IPS-NIHi7 (cell line): ENCODE measurements at regions not wholly inside any gene's neighbourhood (a gene's known extent, or its start where the extent isn't known, plus 50 kb on each side); places are given as distances from the start of the nearest gene placed in this dataset.

ENCODE experiments used
- DNase-seq: peaks from one replicate; pipeline ENCODE4 v3.0.0; 2012; ENCODE audit warnings: mixed read lengths; ENCODE audit errors: extremely low spot score

DNA sequence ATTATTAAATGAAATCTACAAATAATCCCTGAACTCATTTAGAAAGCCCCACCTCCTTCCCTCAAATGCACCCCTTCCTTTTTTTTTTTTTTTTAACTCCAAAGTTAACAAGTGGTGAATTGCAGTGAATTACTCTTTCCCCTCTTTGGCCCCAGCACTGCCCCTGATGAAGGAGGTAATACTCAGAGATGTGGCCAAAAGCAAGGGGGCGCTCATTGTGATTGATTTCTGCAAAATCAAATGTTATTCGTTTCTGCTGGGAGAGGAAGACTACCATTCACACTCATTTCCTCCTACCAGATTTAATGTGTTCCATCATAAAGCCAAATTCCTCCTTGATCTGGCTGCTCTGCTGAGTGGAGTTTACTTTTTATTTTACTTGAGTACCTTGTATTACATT lies 259.4 kb downstream of the GPD2 start:
- peak; percentile 16 for DNase-seq

DNA sequence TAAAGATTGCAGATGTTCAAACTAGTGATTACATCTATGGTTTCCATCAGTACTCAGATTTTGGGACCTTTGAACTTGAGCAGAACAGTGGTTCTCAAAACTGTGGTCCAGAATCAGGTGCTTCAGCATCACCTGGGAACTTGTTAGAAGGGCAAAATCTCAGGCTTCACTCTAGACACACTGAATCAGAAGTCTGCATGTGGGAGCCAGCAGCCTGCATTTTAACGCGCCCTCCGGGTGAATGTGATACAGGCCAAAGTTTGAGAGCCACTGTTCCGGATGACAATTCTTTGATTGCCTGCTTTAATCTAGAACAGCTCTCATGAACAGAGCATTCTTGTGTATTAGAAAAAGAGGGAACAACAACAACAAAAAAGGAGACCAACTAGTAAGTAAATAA lies 261.7 kb downstream of the GPD2 start:
- DNase-seq, result no peak

DNA sequence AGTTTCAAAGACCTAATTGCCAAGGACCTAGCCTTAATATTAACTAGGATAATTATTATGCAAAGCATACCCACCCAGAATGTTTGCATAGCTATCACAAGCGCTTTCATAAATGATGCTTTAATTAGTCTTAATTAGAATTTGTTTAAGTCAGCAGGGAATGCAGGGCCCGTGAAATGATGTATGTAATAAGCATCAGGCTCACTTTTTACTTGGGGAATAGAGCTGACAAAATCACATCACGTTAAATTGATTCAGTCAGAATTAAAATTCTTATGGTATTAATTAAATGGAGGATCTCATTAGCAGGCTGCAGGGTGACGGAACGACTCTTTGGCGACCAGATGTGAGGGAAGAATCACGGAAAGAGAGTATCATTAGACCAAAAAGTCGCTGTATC lies 264.5 kb downstream of the GPD2 start:
- no peak for DNase-seq

DNA sequence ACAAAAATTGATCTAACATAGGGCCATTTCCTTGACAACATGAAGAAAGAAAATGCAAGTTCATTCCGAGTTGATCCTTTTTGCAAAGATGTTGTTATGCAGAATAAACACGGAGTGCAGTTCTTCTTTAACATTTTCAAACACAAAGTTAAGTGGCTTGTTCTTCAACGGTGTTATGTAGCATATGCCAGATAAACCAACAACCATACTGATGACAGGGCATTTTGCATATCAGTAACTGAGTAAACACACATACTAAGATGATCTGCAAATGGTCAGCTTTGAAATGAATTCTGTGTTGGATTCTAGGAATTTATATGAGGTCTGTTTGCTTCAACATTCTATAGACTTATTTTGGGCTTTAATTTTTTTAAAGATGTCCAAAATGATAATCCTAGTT lies 266.4 kb downstream of the GPD2 start:
- no peak for DNase-seq

DNA sequence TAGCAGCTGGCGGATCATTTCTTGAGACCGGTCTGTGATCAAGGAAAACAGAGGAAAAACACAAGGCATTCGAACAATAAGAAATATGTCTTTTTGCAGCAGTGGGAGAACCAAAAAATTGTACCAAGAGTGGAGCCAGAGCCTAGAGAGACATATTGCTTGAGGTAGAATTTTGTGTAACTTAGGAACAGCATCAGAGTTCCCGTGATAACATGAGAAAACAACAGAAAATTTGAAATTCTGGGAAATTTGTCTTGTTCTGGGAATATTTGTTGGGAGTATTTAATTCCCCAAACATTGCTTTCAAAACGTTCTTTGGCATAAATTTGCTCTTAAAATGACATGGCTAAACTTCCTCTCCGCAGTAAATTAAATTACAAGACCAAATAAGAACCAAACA lies 267.5 kb downstream of the GPD2 start:
- DNase-seq, result no peak

DNA sequence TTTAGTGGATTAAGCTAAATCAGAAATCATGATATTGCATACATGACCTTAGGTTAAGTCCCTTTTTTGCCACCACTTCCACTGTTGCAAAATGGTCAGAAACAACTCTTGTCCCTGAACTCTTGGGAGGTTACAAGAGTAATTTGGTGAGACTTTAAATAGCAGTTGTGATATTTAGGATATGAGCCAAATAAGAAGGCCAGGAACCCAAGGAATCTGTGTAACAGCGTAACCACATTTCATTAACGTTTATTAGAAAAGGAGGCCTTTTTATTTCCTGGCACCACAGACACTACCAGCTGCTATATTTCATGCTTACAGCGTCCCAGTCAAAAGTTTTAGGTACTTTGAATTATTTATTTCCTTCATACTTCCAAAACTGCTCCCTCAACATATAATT lies 268.0 kb downstream of the GPD2 start:
- no peak for DNase-seq

DNA sequence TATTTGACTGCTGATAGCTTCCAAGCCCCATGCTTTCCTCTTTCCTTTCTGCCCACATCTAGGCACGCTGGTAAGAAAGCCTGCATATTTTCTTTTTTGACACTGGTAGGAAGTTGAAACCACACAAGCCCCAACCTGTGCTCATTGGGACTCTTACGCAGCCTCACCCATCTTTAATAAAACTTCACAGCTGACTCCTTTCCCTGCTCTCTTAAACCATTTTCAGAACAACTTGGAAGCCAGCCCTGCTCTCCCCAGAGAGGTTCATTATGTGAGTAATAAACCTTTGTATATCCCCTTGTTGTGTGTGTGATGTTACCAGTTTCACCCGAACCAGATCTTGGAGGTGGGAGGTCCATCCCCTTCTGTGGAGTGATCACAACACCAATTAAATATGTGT lies 268.4 kb downstream of the GPD2 start:
- no peak for DNase-seq

DNA sequence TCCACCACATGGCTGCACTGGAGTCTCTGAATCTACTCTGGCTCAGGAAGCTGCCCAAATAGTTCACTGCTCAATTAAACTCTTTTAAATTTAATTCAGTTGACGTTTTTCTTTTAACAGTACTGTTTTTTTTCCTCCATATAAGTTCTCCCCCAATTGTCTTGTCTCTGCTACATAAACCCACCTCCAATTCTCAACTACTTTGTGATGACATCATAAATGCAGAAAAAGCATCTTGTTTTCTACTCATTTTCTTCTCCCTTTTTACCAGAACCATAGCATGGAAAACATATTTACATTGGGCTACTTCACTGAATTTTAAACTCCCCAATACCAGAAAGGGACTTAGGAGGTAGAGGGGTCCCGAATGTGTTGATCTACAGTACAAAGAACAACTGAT lies 270.4 kb downstream of the GPD2 start:
- no peak for DNase-seq

DNA sequence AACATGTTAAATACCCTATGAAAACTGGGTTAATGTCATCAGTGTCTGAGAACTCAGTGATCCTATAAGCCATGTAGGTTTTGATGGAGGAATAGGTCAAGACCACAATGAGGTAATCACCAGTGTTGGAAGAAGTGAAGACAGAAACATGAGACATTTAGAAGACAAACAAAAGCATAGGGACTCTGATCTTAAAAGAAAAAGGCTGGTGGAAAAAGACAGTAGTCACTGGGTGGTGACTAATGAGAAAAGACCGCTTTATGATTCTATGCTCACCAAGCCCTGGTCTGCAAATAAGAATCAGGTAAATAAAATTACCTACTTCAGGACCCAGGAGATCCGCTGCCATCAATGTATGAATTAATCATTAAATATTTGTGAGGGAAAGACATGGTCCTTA lies 271.9 kb downstream of the GPD2 start:
- DNase-seq, result no peak

DNA sequence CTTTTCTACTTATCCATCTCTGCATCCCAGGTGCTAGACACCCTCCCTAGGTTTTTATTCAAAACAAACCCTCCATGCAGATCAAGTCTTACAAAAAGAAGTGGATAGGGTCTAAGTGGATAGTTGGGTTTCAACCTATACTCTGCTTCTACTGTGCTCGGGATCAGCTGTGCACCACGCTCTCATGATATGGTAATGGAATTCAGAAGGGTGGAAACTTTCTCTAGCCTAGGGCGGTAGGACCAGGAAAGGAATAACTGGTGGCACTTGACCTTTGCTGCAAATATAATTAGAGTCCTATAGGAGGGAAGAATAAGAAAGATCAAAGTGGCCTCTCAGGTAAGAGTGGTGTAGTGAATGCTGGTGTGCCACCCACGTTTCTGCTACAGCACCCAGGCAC lies 272.9 kb downstream of the GPD2 start:
- DNase-seq, result no peak

DNA sequence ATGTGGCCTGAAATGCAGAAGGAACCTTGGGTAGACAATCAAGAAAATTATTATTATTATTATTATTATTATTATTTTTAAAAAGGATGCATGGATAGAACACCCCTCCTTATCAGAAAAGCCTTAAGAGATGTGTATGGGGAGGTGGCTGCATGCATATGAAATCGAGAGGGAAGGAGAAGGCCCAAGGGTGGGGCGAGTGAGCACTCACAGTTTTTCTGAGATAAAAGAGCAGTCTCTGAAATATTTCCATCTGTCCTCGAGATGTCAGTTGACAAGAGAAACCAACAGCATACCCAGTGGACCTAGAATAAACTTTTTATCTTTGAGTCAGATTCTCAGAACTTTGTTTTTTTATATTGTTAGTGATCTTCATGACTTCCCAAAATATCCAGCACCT lies 282.9 kb downstream of the GPD2 start:
- DNase-seq, result no peak

DNA sequence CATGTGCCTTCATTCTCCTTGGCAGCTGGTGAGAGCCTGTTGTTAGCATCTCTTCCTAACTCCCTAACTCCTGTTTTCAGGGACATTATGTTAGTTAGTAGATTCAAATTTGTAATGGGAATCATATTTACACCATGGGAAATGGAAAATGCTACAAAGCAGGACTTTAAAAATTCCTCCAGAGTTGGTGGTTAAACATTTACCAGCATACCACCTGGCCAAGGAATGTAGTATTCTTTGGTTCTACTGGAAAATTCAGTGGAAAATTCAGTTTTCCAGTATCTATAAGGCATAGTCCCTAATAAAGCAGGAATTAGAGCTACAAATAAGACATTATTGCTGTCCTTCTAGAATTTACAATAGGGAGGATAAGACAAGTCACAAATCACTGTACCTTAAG lies 291.7 kb downstream of the GPD2 start:
- DNase-seq, result no peak

DNA sequence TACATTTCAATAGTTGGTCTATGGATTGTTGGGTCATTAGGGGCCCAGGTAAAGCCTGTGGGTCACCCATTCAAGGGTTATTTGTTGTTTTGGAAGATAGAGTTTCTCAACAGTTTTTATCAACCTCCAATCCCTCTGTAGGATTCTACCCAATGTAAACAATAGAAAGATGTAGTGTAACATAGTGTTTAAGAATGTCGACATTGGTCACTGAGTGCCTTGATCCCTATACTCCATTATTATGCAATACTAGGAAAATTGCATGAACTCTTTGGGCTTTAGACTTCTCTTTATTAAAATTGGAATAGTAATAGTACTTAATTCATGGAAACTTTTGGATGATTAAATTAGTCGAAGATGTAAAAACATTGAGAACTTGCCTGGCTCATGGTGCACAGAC lies 292.1 kb downstream of the GPD2 start:
- no peak for DNase-seq

DNA sequence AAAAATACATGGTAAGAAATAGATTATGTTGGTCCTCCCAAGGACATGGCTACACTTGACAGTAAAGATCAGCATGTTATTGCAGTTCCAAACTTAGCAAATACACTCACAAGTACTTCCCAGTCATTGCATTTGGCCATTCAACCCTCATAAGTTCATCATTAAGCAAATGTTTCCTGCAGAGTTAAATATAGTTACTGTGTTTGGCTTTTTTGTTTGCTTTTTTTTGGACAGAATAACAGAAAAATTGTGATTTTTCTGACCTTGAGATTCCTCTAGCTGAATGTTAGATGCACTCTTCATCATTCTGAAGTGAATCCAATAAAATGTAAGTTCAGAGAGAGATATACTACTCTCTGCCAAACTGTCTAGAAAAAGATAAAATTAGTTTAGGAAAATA lies 295.3 kb downstream of the GPD2 start:
- DNase-seq, result no peak

DNA sequence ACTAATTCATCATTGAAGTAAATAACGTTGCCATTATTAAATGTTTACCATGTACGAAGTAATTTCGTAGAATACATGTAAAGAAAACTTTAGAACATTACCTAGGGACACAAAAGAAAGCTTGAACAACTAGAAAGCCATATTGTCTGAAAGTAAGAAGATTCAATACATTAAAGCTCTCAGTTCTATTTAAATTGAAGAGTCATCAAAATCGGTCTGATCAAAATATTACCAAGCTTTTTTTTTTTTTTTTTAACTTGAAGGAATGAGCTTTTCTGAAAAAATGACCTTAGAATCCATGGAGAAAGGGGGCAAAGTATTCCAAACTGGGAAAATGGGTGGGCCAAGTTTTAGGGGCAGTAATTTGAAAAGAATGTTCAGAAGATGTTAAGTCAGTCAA lies 300.8 kb downstream of the GPD2 start:
- DNase-seq, result no peak

DNA sequence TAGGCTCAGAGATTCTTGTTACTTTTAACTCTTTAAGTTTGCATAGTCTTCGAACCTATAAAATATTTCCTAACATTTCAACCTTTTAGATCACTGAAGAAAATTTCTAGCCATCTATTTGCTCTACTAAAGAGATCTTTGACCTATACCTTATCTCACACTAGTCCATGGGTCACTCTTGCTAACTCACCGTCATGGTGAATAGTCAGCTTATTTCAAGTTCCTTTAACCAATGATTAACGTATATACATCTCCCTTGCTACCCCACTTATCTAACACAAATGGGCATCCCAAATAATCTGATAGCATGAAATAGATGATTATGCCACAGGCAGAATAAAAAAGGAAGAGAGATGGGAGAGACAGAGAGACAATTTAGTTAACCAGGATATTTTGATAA lies 303.1 kb downstream of the GPD2 start:
- DNase-seq, result no peak

DNA sequence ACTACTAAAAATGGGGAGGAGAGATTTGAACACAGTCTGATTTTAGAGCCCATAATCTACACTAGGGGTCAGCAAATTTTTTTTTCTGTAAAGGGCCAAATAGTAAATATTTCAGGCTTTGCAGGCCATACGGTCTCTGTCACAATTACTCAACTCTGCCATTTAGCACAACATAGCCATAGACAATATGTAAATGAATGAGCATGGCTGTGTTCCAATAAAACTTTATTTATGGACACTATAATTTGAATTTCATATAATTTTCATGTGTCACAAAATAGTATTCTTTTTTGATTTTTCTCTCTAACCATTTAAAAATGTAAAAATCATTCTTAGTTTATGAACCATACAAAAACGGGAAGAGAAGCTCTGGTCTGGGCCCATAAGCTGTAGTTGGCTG lies 309.4 kb downstream of the GPD2 start:
- DNase-seq, result no peak

DNA sequence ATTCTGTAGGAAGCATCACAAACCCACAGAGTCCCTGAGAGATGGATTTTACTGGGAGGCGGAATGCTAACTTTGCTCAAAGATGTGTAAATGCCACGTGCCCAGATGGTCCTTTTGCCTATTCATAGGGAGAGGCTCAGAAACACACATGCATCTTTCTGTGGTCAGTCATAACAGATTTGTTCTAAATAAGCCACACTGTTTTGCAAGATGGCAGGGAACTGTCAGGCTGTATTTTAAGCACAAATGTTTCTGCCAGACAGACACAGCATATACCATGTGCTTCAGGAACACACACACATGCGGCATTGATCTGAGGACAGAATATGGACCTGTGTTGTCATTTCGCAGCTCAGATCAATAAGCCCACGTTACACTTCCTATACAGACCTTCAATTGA lies 312.0 kb downstream of the GPD2 start:
- DNase-seq, result no peak

DNA sequence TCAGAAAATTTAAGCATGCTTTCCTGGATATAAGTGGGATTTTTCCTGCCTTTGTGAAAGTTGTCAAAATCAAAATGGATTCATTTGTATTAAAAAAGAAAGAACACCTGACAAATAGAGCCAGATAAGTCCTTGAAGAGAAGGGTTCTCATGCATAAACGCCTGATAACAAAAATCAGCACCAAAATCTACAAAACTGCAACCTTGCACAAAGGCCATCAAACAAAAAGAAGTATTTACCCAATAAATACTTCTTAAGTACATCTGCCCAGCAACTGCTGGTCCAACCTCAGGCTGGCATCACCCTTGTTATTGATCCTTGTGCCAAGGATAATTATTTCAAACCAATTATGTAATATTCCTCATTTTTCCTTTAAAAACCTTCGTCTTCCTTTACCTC lies 315.9 kb downstream of the GPD2 start:
- DNase-seq, result no peak

DNA sequence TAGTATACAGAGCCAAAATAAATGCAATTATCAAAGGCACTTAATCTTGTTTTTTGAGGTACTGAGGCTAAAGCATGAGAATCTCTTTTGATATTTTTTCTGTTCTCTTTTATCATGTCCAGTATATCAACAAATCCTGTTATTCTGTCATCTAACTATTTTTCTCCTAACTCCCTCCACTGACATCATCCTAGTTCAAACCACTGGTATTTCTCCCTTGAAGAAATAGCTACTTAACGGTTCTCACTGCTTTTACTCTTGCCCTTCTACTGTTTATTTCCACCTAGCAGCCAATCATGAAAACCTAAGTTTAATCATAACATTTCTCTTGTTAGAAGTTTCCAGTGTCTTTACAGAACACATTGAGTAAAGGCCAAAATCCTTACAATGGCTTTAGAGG lies 317.6 kb downstream of the GPD2 start:
- DNase-seq, result no peak

DNA sequence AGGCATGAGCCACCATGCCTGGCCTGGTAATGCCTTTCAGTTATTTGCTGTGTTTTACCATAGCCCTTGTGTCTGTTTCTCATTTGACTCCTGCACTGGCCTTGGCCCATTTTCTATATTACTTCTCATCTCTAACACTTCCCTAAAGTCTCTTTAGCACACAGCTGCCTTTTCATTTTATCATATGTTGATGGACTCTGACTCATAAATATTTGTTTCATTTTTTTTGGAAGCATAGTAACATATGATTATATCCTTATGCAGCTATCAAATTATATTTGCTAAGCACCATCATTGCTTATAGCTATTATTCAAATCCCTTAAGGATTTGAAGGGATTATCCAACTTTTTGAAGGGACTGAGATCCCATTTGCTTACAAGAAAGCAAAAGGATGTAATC lies 320.3 kb downstream of the GPD2 start:
- no peak for DNase-seq

DNA sequence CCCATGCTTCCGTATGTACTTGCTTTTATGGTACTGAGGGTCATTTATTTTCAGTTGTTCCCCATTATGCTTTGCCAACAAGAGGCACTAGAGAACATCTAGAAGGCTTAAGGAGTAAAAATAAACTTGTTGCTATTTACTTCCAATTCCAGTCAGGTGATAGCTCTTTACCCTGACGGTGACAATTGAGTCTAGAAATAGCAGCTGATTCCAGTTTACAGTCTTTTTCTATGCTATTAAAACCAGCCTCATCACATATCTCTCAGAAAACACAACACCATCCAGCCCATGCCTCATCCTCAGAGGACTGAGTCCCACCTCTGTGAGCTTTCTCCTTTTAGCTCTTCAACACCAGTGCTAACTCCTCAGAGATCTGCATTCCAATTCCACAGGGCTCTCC lies 327.0 kb downstream of the GPD2 start:
- no peak for DNase-seq

DNA sequence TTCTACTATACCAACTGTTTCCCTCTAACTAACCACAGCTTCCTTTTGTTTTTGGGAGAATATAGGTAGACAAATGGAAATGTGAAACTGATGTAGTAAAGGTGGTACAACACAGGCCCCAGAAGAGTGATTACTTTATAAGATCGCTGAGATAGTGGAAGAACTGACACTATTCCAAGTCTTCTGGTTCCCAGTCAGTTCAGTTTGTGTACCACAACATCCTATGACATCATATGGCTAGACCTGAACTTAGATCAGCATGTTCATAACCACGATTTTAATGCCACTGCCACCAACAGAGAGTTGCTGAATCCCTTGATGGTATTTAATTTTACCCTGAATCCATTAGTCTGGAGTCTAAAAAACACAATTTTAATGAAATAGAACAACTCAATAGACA lies 328.9 kb downstream of the GPD2 start:
- no peak for DNase-seq

DNA sequence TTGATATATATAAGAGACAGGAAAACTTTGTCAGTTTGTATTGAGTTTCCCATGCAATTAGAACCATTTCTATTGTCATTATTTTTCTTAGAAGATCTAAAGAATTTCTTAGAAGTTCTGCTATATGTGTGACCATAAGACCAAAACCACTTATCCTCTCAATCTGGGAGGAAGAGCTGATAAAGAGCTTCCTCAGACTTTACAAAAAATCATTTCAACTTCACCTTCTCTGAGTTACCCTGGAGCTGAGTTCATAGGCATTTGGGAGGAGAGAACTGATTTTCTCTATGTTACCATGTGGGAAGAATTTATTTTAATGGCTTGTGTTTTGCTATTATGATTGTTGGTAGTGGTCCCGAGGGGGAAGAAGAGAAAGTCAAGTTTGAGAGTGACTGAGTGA lies 329.3 kb downstream of the GPD2 start:
- DNase-seq, result no peak

DNA sequence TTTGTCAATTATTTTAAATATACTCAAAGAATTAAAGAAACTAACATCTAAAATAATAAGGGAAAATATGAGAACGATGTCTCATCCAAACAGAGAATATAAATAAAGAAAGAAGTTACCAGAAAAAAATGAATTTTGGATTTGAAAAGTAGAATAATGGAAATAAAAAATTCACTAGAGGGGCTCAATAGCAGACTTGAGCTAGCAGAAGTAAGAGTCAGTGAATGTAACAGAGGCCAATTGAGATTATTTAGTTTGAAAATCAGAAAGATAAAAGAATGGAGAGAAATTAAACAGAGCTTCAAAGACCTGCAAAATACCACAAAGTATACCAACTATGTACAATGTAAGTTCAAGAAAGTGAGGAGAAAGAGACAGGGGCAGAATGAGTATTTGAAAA lies 333.6 kb downstream of the GPD2 start:
- DNase-seq, result no peak
